Kidney (tissue), 13 donors: ENCODE measurements at regions not wholly inside any gene's neighbourhood (a gene's known extent, or its start where the extent isn't known, plus 50 kb on each side); places are given as distances from the start of the nearest gene placed in this dataset.

Experiments used
- DNase-seq, 5 donors: peaks; one replicate each; pipeline ENCODE4 v3.0.0-alpha.2; 2013 to 2020
- FAIRE-seq: peaks from 2 replicates; lab custom pipeline; 2012; peaks lifted over from hg19 to GRCh38; lab: Jason Lieb, UNC
- H3K27ac ChIP-seq, 2 donors: one replicate each; pipeline ENCODE4 v1.7.0; 2013; ENCODE audit warnings: low read depth in 2 of 2, low read length in 2 of 2, inconsistent platforms in 1 of 2
- H3K27me3 ChIP-seq: one replicate; pipeline ENCODE4 v1.7.1; 2013; ENCODE audit warnings: low read length, inconsistent platforms; ENCODE audit not compliant: control insufficient read depth, insufficient read depth
- H3K36me3 ChIP-seq, 3 donors: one replicate each; pipeline versions ENCODE4 v1.7.0 to v1.7.1; 2013; ENCODE audit warnings: low read length in 3 of 3, control low read depth in 1 of 3, inconsistent platforms in 1 of 3; ENCODE audit not compliant: insufficient read depth in 3 of 3, control insufficient read depth in 2 of 3
- H3K4me1 ChIP-seq, 3 donors: one replicate each; pipeline versions ENCODE4 v1.7.0 to v1.7.1; 2013; ENCODE audit warnings: low read length in 3 of 3, inconsistent platforms in 1 of 3, low read depth in 1 of 3; ENCODE audit not compliant: control insufficient read depth in 2 of 3, insufficient read depth in 2 of 3
- H3K4me3 ChIP-seq, 3 donors: one replicate each; pipeline versions ENCODE4 v1.7.0 to v1.8.1; 2013; ENCODE audit warnings: low read length in 3 of 3, control low read depth in 1 of 3, inconsistent platforms in 1 of 3
- H3K9ac ChIP-seq, 3 donors: one replicate each; pipeline versions ENCODE4 v1.7.0 to v1.7.1; 2013; ENCODE audit warnings: low read length in 3 of 3, control low read depth in 1 of 3, inconsistent platforms in 1 of 3
- H3K9me3 ChIP-seq, 3 donors: one replicate each; pipeline versions ENCODE4 v1.7.0 to v1.7.1; 2013; ENCODE audit warnings: low read length in 3 of 3, control low read depth in 1 of 3, inconsistent platforms in 1 of 3; ENCODE audit not compliant: control insufficient read depth in 2 of 3, insufficient read depth in 1 of 3
- intact Hi-C: fragments of 100-400 bp; cut with DNase I; formaldehyde crosslinking; loops from one replicate; pipeline ENCODE4 v1.11.1; 2022
- TF ChIP-seq, protein P1 (sequence below): IDR thresholded peaks from 3 replicates; pipeline ENCODE4 v1.5.1; 2012; ENCODE audit warnings: mild to moderate bottlenecking, moderate library complexity, borderline replicate concordance; ENCODE audit not compliant: insufficient read depth; ENCODE audit errors: extremely low read depth
- donor health status: control.
- donor health status: control.
- donor health status: control.
- donor health status: control.
- donor health status: control.
- donor health status: DM: yes; HTN: yes; CAD: no.
- donor health status: Normal renal cell carcinoma (clear cell type).

DNA sequence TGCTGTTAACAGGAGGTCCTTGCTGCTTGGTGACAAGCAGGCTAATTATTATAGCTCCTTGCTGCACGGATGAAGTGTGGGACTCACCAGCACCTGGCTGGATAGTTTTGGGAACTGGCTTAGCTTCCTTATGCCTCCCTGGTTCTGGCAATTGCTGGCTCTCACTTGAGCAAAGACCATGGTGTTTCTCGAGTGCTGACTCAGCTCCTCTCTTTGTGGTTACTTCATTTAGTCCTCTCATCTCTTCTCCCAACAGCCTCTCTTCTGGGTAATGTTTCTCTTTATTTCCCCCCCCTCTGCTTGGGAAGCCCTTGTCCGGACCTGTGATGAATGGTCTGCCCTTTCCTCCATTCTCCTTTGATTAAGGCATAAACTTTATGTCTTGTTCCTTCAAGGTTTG lies 100.4 kb downstream of the CBLL2 start:
- H3K36me3 ChIP-seq, result no peaks in the 10 kb centered on the region
- no peaks in the 10 kb centered on the region for H3K9me3 ChIP-seq
- no peak for DNase-seq
- TF ChIP-seq, protein P1, sequence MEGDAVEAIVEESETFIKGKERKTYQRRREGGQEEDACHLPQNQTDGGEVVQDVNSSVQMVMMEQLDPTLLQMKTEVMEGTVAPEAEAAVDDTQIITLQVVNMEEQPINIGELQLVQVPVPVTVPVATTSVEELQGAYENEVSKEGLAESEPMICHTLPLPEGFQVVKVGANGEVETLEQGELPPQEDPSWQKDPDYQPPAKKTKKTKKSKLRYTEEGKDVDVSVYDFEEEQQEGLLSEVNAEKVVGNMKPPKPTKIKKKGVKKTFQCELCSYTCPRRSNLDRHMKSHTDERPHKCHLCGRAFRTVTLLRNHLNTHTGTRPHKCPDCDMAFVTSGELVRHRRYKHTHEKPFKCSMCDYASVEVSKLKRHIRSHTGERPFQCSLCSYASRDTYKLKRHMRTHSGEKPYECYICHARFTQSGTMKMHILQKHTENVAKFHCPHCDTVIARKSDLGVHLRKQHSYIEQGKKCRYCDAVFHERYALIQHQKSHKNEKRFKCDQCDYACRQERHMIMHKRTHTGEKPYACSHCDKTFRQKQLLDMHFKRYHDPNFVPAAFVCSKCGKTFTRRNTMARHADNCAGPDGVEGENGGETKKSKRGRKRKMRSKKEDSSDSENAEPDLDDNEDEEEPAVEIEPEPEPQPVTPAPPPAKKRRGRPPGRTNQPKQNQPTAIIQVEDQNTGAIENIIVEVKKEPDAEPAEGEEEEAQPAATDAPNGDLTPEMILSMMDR, result no peak
- no peak for FAIRE-seq
- H3K27me3 ChIP-seq, result no peaks in the 10 kb centered on the region
- H3K27ac ChIP-seq, result no peak overlapping the region
- intact Hi-C loops, result no loop called here
- H3K4me1 ChIP-seq, result no peaks in the 10 kb centered on the region
- H3K9ac ChIP-seq, result no peak overlapping the region
- H3K4me3 ChIP-seq, result no peak overlapping the region

DNA sequence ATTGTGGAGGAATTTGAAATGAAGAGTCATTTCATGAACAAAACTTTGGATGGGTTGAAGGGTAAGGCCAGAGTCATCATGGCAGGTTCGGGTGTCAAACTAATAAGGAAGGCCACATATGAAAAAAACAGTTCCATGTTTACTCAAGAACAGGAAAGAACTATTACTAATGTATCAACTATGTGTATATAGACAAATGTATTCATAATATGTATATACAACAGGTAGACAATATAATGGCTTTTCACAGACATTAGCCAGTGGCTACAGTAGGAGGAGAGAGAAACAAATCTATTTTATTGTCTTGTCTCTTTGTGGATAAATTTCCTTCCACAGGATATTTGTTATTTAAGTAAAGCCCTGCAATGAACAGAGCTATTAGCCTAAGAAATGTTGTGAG lies 101.1 kb downstream of the CBLL2 start:
- Histone ChIP-seq H3K9ac (no peak overlapping the region), H3K4me3 (no peak overlapping the region), H3K36me3 (no peaks in the 10 kb centered on the region)

GRCh38 chrX:22376369-22376768 lies 103.7 kb downstream of the CBLL2 start:
- Histone ChIP-seq H3K4me1 (no peaks in the 10 kb centered on the region), H3K4me3 (no peak overlapping the region), H3K9me3 (no peaks in the 10 kb centered on the region), H3K9ac (no peak overlapping the region), H3K36me3 (no peaks in the 10 kb centered on the region), H3K27ac (no peak overlapping the region), H3K27me3 (no peaks in the 10 kb centered on the region)
- TF ChIP-seq, protein P1, result no peak
- FAIRE-seq (no peak), DNase-seq (no peak)
- intact Hi-C loops, result no loop called here

More for the DNA sequence above, 101.1 kb downstream of the CBLL2 start:
- Histone ChIP-seq H3K27me3 (no peaks in the 10 kb centered on the region), H3K4me1 (no peaks in the 10 kb centered on the region), H3K9me3 (no peaks in the 10 kb centered on the region), H3K27ac (no peak overlapping the region)
- TF ChIP-seq, protein P1, result no peak
- FAIRE-seq (no peak), DNase-seq (no peak)
- intact Hi-C loops, result no loop called here

DNA sequence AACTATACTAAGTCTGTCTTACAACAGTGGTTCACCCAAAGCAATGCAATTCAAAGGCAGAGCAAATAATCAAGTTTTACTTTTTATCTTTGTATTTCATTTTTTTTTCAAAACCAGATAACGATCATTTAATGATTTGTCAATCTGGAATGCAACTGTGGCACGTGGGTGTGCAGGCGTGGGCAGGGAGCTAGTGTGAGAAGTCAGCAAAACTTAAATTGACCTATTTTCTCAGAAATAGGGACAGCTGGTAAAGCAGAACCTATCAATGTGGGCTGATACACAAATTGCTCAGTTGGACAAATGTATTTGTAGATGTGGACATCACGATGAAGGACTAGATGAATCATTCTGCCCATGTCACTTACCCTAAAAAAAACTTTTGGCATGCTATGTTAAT lies 105.6 kb downstream of the CBLL2 start:
- H3K27ac ChIP-seq, result no peak overlapping the region
- H3K36me3 ChIP-seq, result no peaks in the 10 kb centered on the region
- no peaks in the 10 kb centered on the region for H3K27me3 ChIP-seq
- no peak for DNase-seq
- intact Hi-C loops, result no loop called here
- H3K4me3 ChIP-seq, result no peak overlapping the region
- H3K9me3 ChIP-seq, result no peaks in the 10 kb centered on the region
- H3K9ac ChIP-seq, result no peak overlapping the region
- FAIRE-seq, result no peak
- no peaks in the 10 kb centered on the region for H3K4me1 ChIP-seq
- TF ChIP-seq, protein P1, result no peak
